MM.1S (cell line): ENCODE measurements at regions not wholly inside any gene's neighbourhood (a gene's known extent, or its start where the extent isn't known, plus 50 kb on each side); places are given as distances from the start of the nearest gene placed in this dataset.
"Not testable (repeated sequence)": the region's sequence is repeated elsewhere in the genome, so short reads cannot be mapped to it uniquely, and the experiment has no call there.

ENCODE experiments used
- DNase-seq: peaks from one replicate; pipeline ENCODE4 v3.0.0-alpha.2; 2015
- H2AFZ ChIP-seq: fragments of 300-600 bp; sonication (generic); 2 replicates; pipeline ENCODE4 v1.6.0; 2016; ENCODE audit warnings: antibody characterized with exemption, low read length
- H3F3A ChIP-seq: fragments of 300-600 bp; sonication (generic); 2 replicates; pipeline ENCODE4 v1.6.1; 2016; ENCODE audit warnings: mild to moderate bottlenecking, antibody characterized with exemption, low read length, moderate library complexity, mixed read lengths; ENCODE audit not compliant: insufficient read depth
- H3K27ac ChIP-seq: fragments of 300-600 bp; sonication (generic); 2 replicates; pipeline ENCODE4 v1.5.1; 2016; ENCODE audit warnings: mild to moderate bottlenecking, low read length
- H3K27me3 ChIP-seq: fragments of 300-600 bp; sonication (generic); replicated peaks from 2 replicates; pipeline ENCODE4 v1.6.0; 2016; ENCODE audit warnings: low read length; ENCODE audit not compliant: insufficient read depth
- H3K36me3 ChIP-seq: fragments of 300-600 bp; sonication (generic); replicated peaks from 2 replicates; pipeline ENCODE4 v1.6.1; 2016; ENCODE audit warnings: mild to moderate bottlenecking, low read length, mixed read lengths; ENCODE audit not compliant: insufficient read depth
- H3K4me1 ChIP-seq: fragments of 300-600 bp; sonication (generic); 2 replicates; pipeline ENCODE4 v1.6.1; 2016; ENCODE audit warnings: low read length, mixed read lengths
- H3K4me2 ChIP-seq: fragments of 300-600 bp; sonication (generic); 2 replicates; pipeline ENCODE4 v1.6.0; 2016; ENCODE audit warnings: low read depth, low read length
- H3K4me3 ChIP-seq: fragments of 300-600 bp; sonication (generic); 2 replicates; pipeline ENCODE4 v1.5.1; 2016; ENCODE audit warnings: low read length, mixed read lengths
- H3K79me2 ChIP-seq: fragments of 300-600 bp; sonication (generic); 2 replicates; pipeline ENCODE4 v1.6.1; 2016; ENCODE audit warnings: mixed run types, low read length, mixed read lengths
- H3K9ac ChIP-seq: fragments of 300-600 bp; sonication (generic); 2 replicates; pipeline ENCODE4 v1.6.1; 2016; ENCODE audit warnings: low read length, mixed read lengths
- H3K9me2 ChIP-seq: fragments of 300-600 bp; sonication (generic); replicated peaks from 2 replicates; pipeline ENCODE4 v1.6.1; 2016; ENCODE audit warnings: mild to moderate bottlenecking, low read length, mixed read lengths; ENCODE audit not compliant: insufficient read depth
- H3K9me3 ChIP-seq: fragments of 300-600 bp; sonication (generic); replicated peaks from 2 replicates; pipeline ENCODE4 v1.6.1; 2016; ENCODE audit warnings: mild to moderate bottlenecking, low read length, mixed read lengths; ENCODE audit not compliant: insufficient read depth
- H4K20me1 ChIP-seq: fragments of 300-600 bp; sonication (generic); 2 replicates; pipeline ENCODE4 v1.6.1; 2016; ENCODE audit warnings: mild to moderate bottlenecking, low read length, moderate library complexity, mixed read lengths; ENCODE audit not compliant: insufficient read depth
- EZH2 ChIP-seq: fragments of 300-600 bp; sonication (generic); optimal IDR thresholded peaks from 2 replicates; pipeline ENCODE3; 2017; ENCODE audit warnings: low read depth, mild to moderate bottlenecking, antibody characterized with exemption, low read length, mixed read lengths
- EZH2phosphoT487 ChIP-seq: fragments of 300-600 bp; sonication (generic); IDR thresholded peaks from 2 replicates; pipeline ENCODE4 v1.6.1; 2018; ENCODE audit warnings: antibody characterized with exemption, low read length
- TF ChIP-seq, protein P1 (sequence below): fragments of 300-600 bp; sonication (generic); IDR thresholded peaks from 2 replicates; pipeline ENCODE4 v1.5.1; 2016; ENCODE audit warnings: antibody characterized with exemption, low read length, mixed read lengths

DNA sequence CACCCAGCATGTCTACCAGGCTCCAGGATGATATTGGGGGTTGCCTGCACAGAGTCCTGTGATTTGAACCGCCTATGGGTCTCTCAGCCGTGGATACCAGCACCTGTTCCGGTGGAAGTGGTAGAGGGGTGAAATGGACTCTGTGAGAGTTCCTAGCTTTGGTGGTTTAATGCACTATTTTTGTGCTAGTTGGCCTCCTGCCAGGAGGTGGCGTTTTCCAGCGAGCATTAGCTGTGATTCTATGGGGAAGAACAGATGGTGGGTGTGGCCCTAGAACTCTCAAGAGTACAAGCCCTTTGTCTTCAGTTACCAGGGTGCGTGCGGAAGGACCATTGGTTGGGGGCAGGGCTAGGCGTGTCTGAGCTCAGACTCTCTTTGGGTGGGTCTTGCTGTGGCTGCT is 316.9 kb upstream of the AMOT start:
- no peaks in the 10 kb centered on the region for H3K4me1 ChIP-seq
- H3K4me2 ChIP-seq = no peak overlapping the region
- no peaks in the 10 kb centered on the region for H3F3A ChIP-seq
- H2AFZ ChIP-seq = no peak overlapping the region
- no peak overlapping the region for H3K9ac ChIP-seq
- no peak overlapping the region for H3K4me3 ChIP-seq
- no peaks in the 10 kb centered on the region for H3K9me3 ChIP-seq
- H3K79me2 ChIP-seq = no peaks in the 10 kb centered on the region
- no peaks in the 10 kb centered on the region for H3K27me3 ChIP-seq
- no peak for DNase-seq
- no peak overlapping the region for H3K27ac ChIP-seq
- H3K9me2 ChIP-seq = no peaks in the 10 kb centered on the region
- no peaks in the 10 kb centered on the region for H3K36me3 ChIP-seq
- no peaks in the 10 kb centered on the region for H4K20me1 ChIP-seq
- no peak for TF ChIP-seq EZH2phosphoT487
- TF ChIP-seq, protein P1, sequence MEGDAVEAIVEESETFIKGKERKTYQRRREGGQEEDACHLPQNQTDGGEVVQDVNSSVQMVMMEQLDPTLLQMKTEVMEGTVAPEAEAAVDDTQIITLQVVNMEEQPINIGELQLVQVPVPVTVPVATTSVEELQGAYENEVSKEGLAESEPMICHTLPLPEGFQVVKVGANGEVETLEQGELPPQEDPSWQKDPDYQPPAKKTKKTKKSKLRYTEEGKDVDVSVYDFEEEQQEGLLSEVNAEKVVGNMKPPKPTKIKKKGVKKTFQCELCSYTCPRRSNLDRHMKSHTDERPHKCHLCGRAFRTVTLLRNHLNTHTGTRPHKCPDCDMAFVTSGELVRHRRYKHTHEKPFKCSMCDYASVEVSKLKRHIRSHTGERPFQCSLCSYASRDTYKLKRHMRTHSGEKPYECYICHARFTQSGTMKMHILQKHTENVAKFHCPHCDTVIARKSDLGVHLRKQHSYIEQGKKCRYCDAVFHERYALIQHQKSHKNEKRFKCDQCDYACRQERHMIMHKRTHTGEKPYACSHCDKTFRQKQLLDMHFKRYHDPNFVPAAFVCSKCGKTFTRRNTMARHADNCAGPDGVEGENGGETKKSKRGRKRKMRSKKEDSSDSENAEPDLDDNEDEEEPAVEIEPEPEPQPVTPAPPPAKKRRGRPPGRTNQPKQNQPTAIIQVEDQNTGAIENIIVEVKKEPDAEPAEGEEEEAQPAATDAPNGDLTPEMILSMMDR = no peak
- no peak for TF ChIP-seq EZH2

DNA sequence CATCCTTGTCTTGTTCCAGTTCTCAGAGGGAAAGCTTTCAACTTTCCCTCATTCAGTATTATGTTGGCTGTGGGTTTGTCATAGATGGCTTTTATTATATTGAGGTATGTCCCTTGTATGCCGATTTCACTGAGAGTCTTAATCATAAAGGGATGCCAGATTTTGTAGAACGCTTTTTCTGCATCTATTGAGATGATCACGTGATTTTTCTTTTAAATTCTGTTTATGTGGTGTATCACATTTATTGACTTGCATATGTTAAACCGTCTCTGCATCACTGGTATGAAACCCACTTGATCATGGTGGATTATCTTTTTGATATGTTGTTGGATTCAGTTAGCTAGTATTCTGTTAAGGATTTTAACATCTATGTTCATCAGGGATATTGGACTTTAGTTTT is 313.7 kb upstream of the AMOT start:
- H2AFZ ChIP-seq, H3K79me2 ChIP-seq, H3K9me2 ChIP-seq, H3K4me2 ChIP-seq, H4K20me1 ChIP-seq, H3K4me1 ChIP-seq, H3K27me3 ChIP-seq, DNase-seq, H3K4me3 ChIP-seq, H3F3A ChIP-seq, H3K27ac ChIP-seq, H3K9ac ChIP-seq, H3K9me3 ChIP-seq, H3K36me3 ChIP-seq: not testable (repeated sequence)

DNA sequence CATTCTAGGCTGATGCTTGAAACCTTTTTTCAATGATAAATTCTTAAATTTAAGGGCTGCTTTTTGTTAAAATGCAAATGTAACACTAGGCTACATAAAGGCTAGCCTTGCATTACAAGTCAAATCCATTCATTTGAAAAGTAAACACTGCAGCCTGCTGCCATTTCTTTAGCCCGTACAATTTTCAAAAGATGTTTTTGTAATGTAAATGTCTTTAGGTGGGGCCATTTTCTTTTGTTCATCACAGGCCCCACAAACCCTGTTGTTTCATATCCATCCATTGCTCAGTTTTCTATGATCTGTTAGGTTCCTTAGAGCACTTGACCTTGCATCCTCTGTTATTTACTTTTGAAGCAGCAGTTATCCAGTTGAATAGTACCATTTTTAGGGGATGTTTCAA is 296.2 kb upstream of the AMOT start:
- Histone ChIP-seq H4K20me1 (no peaks in the 10 kb centered on the region), H3K36me3 (no peaks in the 10 kb centered on the region), H3K27me3 (no peaks in the 10 kb centered on the region), H3K9me2 (no peaks in the 10 kb centered on the region), H3K27ac (no peak overlapping the region), H3K4me3 (no peak overlapping the region), H2AFZ (no peak overlapping the region), H3K79me2 (no peaks in the 10 kb centered on the region), H3K9ac (no peak overlapping the region), H3K4me1 (no peaks in the 10 kb centered on the region), H3F3A (no peaks in the 10 kb centered on the region), H3K9me3 (no peaks in the 10 kb centered on the region), H3K4me2 (no peak overlapping the region)
- TF ChIP-seq, protein P1 = no peak
- no peak for TF ChIP-seq EZH2phosphoT487
- TF ChIP-seq EZH2 = no peak
- DNase-seq = no peak

DNA sequence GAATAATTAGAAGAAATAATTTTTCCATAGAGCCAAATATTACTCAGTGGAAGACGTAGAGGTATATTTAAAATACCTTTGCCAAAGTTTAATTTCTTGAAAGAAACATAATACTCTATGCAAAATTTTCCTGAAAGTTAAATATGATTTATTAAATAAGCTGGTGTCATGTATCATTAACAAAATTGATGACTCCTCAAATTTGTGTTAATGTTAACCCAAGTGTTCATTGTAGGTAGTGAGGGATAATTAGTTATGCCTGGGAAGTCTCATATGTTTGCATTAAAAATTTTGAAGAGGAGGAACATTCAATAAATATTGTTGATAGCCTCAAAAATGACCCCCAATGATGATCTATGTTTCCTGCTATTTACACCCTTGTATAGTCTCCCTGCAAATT is 292.7 kb upstream of the AMOT start:
- H3K79me2 ChIP-seq = no peaks in the 10 kb centered on the region
- no peaks in the 10 kb centered on the region for H3K27me3 ChIP-seq
- H3K9me2 ChIP-seq = no peaks in the 10 kb centered on the region
- TF ChIP-seq, protein P1 = no peak
- TF ChIP-seq EZH2 = no peak
- TF ChIP-seq EZH2phosphoT487 = no peak
- no peaks in the 10 kb centered on the region for H3K9me3 ChIP-seq
- no peak overlapping the region for H3K4me3 ChIP-seq
- no peak overlapping the region for H3K4me2 ChIP-seq
- H3F3A ChIP-seq = no peaks in the 10 kb centered on the region
- no peak overlapping the region for H3K9ac ChIP-seq
- no peaks in the 10 kb centered on the region for H3K36me3 ChIP-seq
- H3K4me1 ChIP-seq = no peaks in the 10 kb centered on the region
- no peak overlapping the region for H3K27ac ChIP-seq
- no peaks in the 10 kb centered on the region for H4K20me1 ChIP-seq
- DNase-seq = no peak
- H2AFZ ChIP-seq = no peak overlapping the region
